GM12874 (cell line): ENCODE measurements at regions not wholly inside any gene's neighbourhood (a gene's known extent, or its start where the extent isn't known, plus 50 kb on each side); places are given as distances from the start of the nearest gene placed in this dataset.

Source experiments
- CTCF ChIP-seq: IDR thresholded peaks from 2 replicates; pipeline ENCODE4 v1.5.1; 2011; ENCODE audit warnings: low read depth, mild to moderate bottlenecking, control low read depth, low read length, moderate library complexity; ENCODE audit not compliant: insufficient read depth

GRCh38 chr1:14482784-14483450 lies 115.6 kb upstream of the KAZN start:
- no peak for TF ChIP-seq CTCF

DNA sequence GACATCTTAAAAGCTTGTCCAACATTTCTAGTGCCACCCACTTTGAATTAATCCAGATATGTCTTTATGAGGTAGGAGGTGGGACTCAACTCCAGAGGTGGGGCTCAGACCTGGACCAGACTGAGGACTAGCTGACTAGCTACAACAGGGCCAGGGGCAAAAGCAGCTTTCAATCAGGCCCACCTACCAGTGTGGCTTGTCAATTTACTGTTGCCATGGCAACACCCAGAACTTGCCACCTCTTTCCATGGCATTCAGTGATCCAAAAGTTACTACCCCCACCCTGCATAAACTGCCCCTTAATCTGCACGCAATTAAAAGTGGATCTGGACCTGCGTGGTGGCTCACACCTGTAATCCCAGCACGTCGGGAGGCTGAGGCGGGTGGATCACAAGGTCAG lies 113.2 kb upstream of the KAZN start:
- TF ChIP-seq CTCF = no peak

- no peak for TF ChIP-seq CTCF
These were observed 111.9 kb upstream of the KAZN start for GRCh38 chr1:14486401-14487201.

- no peak for TF ChIP-seq CTCF
These were observed 110.8 kb upstream of the KAZN start for GRCh38 chr1:14487671-14488070.

- TF ChIP-seq CTCF = no peak
These were observed 103.6 kb upstream of the KAZN start for GRCh38 chr1:14494911-14495310.

- TF ChIP-seq CTCF = no peak
These were observed 103.1 kb upstream of the KAZN start for GRCh38 chr1:14495381-14495780.

- TF ChIP-seq CTCF = no peak
These were observed 102.5 kb upstream of the KAZN start for GRCh38 chr1:14495996-14496395.
